Mucosa of descending colon (tissue), 3 donors: ENCODE measurements at regions not wholly inside any gene's neighbourhood (a gene's known extent, or its start where the extent isn't known, plus 50 kb on each side); places are given as distances from the start of the nearest gene placed in this dataset.
"Not testable (repeated sequence)": the region's sequence is repeated elsewhere in the genome, so short reads cannot be mapped to it uniquely, and the experiment has no call there.

Experiments used
- ATAC-seq: fragments of 200-7000 bp; cut with Tn5 transposase; one replicate; pipeline ENCODE4 v1.9.1; 2020; ENCODE audit warnings: mild to moderate bottlenecking, moderate library complexity
- DNase-seq, 3 donors: peaks; one replicate each; pipeline ENCODE4 v3.0.0-alpha.2; 2020
- H3K36me3 ChIP-seq: fragments of 200-600 bp; one replicate; pipeline ENCODE4 v1.8.0; 2021; ENCODE audit warnings: low read depth, mild to moderate bottlenecking
- H3K4me1 ChIP-seq: fragments of 200-600 bp; one replicate; pipeline ENCODE4 v1.8.0; 2021; ENCODE audit warnings: low read depth, mild to moderate bottlenecking
- H3K4me3 ChIP-seq: fragments of 200-600 bp; one replicate; pipeline ENCODE4 v1.8.0; 2021; ENCODE audit warnings: mild to moderate bottlenecking
- H3K9me3 ChIP-seq: fragments of 200-600 bp; one replicate; pipeline ENCODE4 v1.8.0; 2021; ENCODE audit warnings: mild to moderate bottlenecking
- intact Hi-C, 2 donors: fragments of 100-400 bp; cut with DNase I in 1 of 2; cut with micrococcal nuclease in 1 of 2; formaldehyde crosslinking; loops; one replicate each; pipeline versions ENCODE4 v1.11.0 to v1.11.1; 2022; cut with DNase I, micrococcal nuclease
- TF ChIP-seq, protein P1 (sequence below): fragments of 200-600 bp; IDR thresholded peaks from one replicate; pipeline ENCODE4 v1.8.0; 2022; ENCODE audit warnings: antibody characterized with exemption, mild to moderate bottlenecking
- donor health status: DM: no; HTN: no; CAD: no; lungs with moderate emphysema.
- donor health status: DM: no; HTN: no; CAD: no.
- donor health status: DM: no; HTN: yes; CAD: no.

DNA sequence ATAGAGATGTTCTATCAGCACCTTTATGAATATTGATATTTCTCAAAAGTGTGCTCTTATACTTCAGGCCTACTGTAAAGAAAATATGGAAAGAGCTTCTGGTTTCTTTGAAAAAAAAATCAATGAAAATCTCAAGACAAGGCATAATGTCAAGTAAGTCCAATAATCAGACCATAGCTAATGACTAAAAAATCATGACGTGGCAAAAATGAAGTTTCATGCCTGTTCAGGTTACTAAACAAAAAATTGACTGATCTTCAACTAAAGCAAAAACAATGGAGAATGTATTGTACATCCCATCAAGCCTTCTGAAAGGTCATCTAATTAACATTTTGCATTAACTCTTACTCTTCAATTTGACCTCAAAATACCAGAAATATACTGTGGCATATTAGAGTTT, 824.4 kb downstream of the EPHA4 start:
- intact Hi-C loops: no loop called here
- DNase-seq (no peak), ATAC-seq (no peak)
- TF ChIP-seq, protein P1, sequence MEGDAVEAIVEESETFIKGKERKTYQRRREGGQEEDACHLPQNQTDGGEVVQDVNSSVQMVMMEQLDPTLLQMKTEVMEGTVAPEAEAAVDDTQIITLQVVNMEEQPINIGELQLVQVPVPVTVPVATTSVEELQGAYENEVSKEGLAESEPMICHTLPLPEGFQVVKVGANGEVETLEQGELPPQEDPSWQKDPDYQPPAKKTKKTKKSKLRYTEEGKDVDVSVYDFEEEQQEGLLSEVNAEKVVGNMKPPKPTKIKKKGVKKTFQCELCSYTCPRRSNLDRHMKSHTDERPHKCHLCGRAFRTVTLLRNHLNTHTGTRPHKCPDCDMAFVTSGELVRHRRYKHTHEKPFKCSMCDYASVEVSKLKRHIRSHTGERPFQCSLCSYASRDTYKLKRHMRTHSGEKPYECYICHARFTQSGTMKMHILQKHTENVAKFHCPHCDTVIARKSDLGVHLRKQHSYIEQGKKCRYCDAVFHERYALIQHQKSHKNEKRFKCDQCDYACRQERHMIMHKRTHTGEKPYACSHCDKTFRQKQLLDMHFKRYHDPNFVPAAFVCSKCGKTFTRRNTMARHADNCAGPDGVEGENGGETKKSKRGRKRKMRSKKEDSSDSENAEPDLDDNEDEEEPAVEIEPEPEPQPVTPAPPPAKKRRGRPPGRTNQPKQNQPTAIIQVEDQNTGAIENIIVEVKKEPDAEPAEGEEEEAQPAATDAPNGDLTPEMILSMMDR: no peak
- Histone ChIP-seq H3K4me3 (no peak overlapping the region), H3K4me1 (no peaks in the 10 kb centered on the region), H3K9me3 (no peaks in the 10 kb centered on the region), H3K36me3 (no peaks in the 10 kb centered on the region)

DNA sequence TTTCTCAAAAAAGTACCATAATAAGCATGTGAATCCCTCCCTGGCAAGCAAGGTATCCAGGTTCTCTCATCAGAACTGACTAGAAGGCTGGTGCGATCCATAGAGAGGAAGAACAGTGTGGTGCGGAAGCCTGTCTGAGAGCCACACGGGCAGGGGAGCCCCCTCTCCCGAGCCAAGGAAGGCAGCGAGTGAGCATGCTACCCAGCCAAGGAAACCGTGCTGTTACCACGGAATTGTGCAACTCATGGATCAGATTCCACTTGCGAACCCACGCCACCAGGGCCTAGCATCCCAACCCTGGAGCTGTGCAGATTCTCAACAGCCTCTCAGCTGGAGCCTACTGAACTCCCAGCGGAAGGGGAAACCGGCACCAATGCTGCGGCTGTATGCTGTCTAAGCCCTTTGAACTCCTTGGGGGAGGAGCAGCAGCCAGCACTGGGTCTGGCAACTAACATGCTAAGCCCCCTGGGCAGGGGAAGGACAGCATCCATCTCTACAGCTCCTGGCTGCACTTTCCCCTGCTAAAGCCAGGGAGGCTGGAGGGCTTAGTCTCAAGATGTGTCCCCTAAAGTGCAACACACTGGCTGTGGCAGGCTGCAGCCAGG, 823.1 kb downstream of the EPHA4 start:
- Histone ChIP-seq H3K36me3 (no peaks in the 10 kb centered on the region), H3K4me1 (no peaks in the 10 kb centered on the region), H3K4me3 (no peak overlapping the region), H3K9me3 (no peaks in the 10 kb centered on the region)
- intact Hi-C loops: no loop called here
- DNase-seq: no peak
- TF ChIP-seq, protein P1: no peak
- no peak for ATAC-seq

DNA sequence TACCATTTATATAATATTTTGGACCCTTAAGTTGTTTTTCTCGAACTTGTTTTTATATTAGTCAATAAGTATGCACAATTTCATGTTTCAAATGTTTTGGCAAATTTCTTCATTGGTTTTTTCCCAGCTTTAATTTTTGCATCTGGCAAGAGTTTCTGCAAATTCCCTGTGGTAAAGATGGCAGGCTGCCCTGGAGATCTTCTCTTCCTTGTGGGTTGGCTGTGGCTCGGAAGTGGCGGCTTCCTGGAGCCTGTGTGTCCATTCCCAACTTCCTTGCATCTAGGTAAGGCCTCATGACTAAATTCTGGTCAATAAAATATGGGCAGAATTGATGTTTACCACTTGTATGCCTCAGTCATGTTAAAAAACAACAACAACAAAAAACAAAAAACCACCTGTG, 818.6 kb downstream of the EPHA4 start:
- no peak for ATAC-seq
- no peak for DNase-seq
- intact Hi-C loops: no loop called here

DNA sequence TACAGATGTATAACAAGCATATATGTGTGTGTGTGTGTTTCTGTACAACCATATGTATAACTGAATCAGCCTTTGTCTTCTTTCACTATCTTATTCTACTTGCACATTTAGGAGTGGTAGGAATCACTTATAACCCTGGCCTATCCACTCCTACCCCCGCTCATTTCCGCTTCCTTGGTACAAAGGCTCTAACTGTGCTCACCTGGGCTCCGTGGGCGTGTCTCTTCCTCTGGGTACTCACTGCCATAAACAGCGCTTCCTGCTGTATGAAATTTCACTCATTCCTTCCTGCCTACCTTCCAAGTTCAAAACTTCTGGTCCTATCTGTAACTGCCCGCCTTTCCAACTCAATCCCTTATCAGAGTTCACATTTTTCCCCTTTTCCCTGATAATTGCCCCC, 815.5 kb downstream of the EPHA4 start:
- peak; percentile 98 for ATAC-seq
- H3K4me3 ChIP-seq: no peak overlapping the region
- TF ChIP-seq, protein P1: no peak
- H3K9me3 ChIP-seq: no peaks in the 10 kb centered on the region
- H3K4me1 ChIP-seq: no peaks in the 10 kb centered on the region
- peak; percentile 43 to 60 (median 49) for DNase-seq
- H3K36me3 ChIP-seq: no peaks in the 10 kb centered on the region
- intact Hi-C loops: no loop called here

More for the DNA sequence above, 818.6 kb downstream of the EPHA4 start:
- H3K4me3 ChIP-seq: no peak overlapping the region
- TF ChIP-seq, protein P1: no peak
- no peaks in the 10 kb centered on the region for H3K36me3 ChIP-seq
- H3K9me3 ChIP-seq: no peaks in the 10 kb centered on the region
- no peaks in the 10 kb centered on the region for H3K4me1 ChIP-seq

DNA sequence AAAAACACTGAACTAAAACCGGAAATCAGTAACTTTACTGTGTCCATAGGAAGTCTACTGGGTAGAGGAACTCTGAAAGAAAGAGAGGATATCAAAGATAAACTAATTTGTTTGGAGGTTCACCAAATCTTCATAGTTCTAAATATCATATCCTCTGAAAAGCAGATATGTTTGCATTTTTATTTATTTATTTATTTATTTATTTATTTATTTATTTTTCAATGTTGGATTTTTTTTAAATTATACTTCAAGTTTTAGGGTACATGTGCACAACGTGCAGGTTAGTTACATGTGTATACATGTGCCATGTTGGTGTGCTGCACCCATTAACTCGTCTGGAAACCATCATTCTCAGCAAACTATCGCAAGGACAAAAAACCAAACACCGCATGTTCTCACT, 813.7 kb downstream of the EPHA4 start:
- H3K9me3 ChIP-seq, ATAC-seq, H3K4me3 ChIP-seq, H3K4me1 ChIP-seq, intact Hi-C loops, DNase-seq, H3K36me3 ChIP-seq: not testable (repeated sequence)

DNA sequence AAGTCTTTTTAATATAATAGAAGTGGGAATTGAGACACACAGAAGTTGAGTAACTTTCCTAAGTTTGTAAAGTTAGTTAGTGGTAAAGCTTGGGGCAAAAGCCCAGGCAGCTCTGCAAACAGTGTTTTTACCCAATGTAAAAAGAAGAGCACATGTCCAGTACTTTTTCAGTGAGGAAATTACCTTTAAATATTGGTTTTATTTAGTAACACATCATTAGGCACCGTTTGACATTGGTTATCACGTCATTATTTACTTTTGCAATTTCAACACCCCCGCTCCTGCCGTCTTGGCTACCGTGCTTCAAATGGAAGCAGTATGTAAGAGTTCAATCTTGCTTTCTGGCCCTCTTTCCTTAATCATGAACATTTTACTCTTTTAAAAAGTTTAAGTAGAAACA, 807.9 kb downstream of the EPHA4 start:
- H3K9me3 ChIP-seq: no peaks in the 10 kb centered on the region
- H3K36me3 ChIP-seq: no peaks in the 10 kb centered on the region
- ATAC-seq (no peak), DNase-seq (no peak)
- TF ChIP-seq, protein P1: no peak
- intact Hi-C loops: no loop called here
- H3K4me1 ChIP-seq: no peaks in the 10 kb centered on the region
- H3K4me3 ChIP-seq: no peak overlapping the region
